ENCODE measurements at regions not wholly inside any gene's neighbourhood (a gene's known extent, or its start where the extent isn't known, plus 50 kb on each side); places are given as distances from the start of the nearest gene placed in this dataset.

GRCh38 chr18:2178036-2178435 is 393.3 kb downstream of the METTL4 start:
- DNase-seq (ENCODE audit: low read depth): no peak
- TF ChIP-seq CTCF (IDR thresholded peaks at IDR 0.05; ENCODE audit: low read depth, low read length, missing control alignments): no peak
- H3K4me3 ChIP-seq (ENCODE audit: low read depth, low read length): no peak overlapping the region

DNA sequence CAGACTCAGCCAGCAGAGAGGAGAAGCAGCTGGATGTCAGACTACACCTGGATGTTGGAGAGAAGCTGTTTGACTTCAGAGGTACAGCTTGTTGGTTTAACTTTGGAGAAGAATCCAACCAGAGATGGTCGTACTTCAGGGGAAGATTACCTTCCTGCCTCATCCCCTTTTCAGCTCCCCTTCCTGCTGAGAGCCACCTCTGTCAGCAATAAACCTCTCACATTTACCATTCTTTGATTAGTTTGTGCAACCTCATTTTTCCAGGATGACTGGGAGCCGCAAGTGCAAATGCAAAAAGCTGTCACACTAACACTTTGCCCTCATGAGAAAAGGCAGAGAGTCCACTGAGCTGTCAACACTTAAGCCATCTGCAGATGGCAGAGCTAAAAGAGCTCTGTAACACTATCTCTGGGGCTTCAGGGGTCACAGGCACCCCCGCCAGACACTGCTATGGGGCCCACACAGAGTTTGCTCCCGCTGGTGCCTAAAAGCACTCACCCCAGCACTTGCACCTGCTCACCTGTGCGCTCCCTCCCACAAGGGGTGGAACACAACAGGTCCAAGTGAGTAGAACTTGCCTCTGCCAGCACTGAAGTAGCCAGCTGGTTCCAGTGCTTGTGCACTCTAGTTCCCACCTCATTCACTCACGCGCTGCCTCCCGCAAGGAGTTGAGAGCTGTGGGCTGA is 391.7 kb downstream of the METTL4 start:
- no peak overlapping the region for H3K4me3 ChIP-seq (ENCODE audit: low read depth, low read length)
- no peak for TF ChIP-seq CTCF (IDR thresholded peaks at IDR 0.05; ENCODE audit: low read depth, low read length, missing control alignments)
- no peak for DNase-seq (ENCODE audit: low read depth)

DNA sequence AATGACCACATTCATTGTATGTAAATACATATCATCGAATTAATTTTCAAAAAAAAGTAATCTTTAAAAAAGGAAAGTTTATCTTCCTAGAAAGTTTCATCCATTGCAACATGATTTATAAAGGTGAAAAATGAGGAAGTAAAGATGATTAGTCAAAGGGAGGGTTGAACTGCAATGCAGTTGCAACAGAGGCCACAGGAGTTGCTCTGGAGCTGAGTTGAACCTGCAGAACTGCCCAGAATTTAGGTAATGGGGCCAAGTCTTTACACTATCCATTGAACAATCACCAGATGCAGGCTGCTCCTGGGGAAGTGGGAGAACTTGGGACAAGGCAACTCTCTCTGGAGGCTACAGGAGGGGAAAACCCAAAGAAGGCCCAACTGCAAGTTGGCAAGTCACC is 390.7 kb downstream of the METTL4 start:
- TF ChIP-seq CTCF (IDR thresholded peaks at IDR 0.05; ENCODE audit: low read depth, low read length, missing control alignments): peak; percentile 3
- DNase-seq (ENCODE audit: low read depth): no peak
- no peak overlapping the region for H3K4me3 ChIP-seq (ENCODE audit: low read depth, low read length)

GRCh38 chr18:2183432-2183831 is 387.9 kb downstream of the METTL4 start:
- H3K4me3 ChIP-seq (ENCODE audit: low read depth, low read length): no peak overlapping the region
- TF ChIP-seq CTCF (IDR thresholded peaks at IDR 0.05; ENCODE audit: low read depth, low read length, missing control alignments): no peak
- no peak for DNase-seq (ENCODE audit: low read depth)

GRCh38 chr18:2186967-2187366 is 384.3 kb downstream of the METTL4 start:
- no peak for TF ChIP-seq CTCF (IDR thresholded peaks at IDR 0.05; ENCODE audit: low read depth, low read length, missing control alignments)

DNA sequence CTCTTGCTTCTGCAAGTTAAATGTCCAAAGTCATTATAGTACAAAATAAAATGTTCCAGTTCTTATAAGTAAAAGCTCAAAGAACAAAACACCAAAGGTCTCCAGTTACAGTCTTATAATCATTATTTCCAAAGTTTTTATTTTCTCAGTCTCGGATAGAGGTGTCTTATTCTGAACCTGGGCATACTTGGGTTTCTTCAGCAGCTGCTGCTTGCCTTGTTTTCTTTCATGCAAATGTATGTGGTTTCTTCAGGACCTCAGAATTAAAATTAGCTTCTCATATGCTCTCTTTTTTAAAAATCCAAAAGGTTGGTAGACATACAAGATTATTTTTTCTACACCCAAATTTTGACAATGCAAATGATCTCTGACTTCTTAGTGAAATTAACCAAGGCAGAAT is 383.0 kb downstream of the METTL4 start:
- no peak for DNase-seq (ENCODE audit: low read depth)
- no peak for TF ChIP-seq CTCF (IDR thresholded peaks at IDR 0.05; ENCODE audit: low read depth, low read length, missing control alignments)
- no peak overlapping the region for H3K4me3 ChIP-seq (ENCODE audit: low read depth, low read length)

More at GRCh38 chr18:2186967-2187366, 384.3 kb downstream of the METTL4 start:
- DNase-seq (ENCODE audit: low read depth): no peak
- no peak overlapping the region for H3K4me3 ChIP-seq (ENCODE audit: low read depth, low read length)

DNA sequence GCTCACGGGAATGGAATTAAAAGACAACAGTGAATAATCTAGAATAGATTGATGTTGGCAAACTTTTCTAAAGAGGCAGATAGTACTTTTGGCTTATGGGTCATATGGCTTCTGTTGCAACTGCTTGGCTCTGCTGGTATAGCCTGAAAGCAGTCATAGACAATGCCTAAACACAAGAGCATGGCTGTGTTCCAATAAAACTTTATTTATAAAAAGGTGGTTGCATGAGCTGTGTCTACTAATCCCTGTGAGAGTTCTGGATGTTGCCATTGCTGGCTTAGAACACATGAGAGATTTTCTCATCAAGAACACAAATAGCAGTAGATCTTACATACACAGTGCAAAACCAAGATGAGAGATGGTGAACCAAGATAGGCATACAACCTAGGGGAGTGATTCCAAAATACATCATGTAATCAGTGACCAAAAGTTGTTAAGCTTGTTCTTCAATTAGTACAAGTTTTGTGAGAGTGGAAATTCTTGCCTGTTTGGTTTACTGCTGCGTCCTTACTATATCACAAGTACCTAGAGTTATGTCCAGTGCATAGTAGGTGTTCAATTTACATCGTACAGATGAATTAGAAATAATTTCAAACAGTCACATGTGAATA is 380.0 kb downstream of the METTL4 start:
- H3K4me3 ChIP-seq (ENCODE audit: low read depth, low read length): no peak overlapping the region
- no peak for DNase-seq (ENCODE audit: low read depth)
- TF ChIP-seq CTCF (IDR thresholded peaks at IDR 0.05; ENCODE audit: low read depth, low read length, missing control alignments): no peak

Measured in GM12864 (cell line).